Muscle layer of colon (tissue), 2 donors: ENCODE measurements at regions not wholly inside any gene's neighbourhood (a gene's known extent, or its start where the extent isn't known, plus 50 kb on each side); places are given as distances from the start of the nearest gene placed in this dataset.

Experiments
- H3K27ac ChIP-seq: one replicate; pipeline ENCODE4 v1.7.0; 2013; ENCODE audit warnings: low read depth, mild to moderate bottlenecking, low read length, moderate library complexity
- H3K27me3 ChIP-seq, 2 donors: one replicate each; pipeline ENCODE4 v1.7.0; 2013; ENCODE audit warnings: low read length in 2 of 2, mild to moderate bottlenecking in 2 of 2; ENCODE audit not compliant: insufficient read depth in 2 of 2, control insufficient read depth in 1 of 2
- H3K36me3 ChIP-seq: one replicate; pipeline ENCODE4 v1.7.0; 2013; ENCODE audit warnings: mild to moderate bottlenecking, low read length; ENCODE audit not compliant: insufficient read depth
- H3K4me1 ChIP-seq: one replicate; pipeline ENCODE4 v1.7.0; 2013; ENCODE audit warnings: mild to moderate bottlenecking, low read length; ENCODE audit not compliant: insufficient read depth
- H3K4me3 ChIP-seq, 2 donors: one replicate each; pipeline ENCODE4 v1.7.0; 2013; ENCODE audit warnings: low read length in 2 of 2, low read depth in 1 of 2, mild to moderate bottlenecking in 1 of 2, moderate library complexity in 1 of 2
- H3K9ac ChIP-seq: one replicate; pipeline ENCODE4 v1.7.0; 2013; ENCODE audit warnings: low read length
- H3K9me3 ChIP-seq: one replicate; pipeline ENCODE4 v1.7.0; 2013; ENCODE audit warnings: mild to moderate bottlenecking, low read length
- donor health status: abdominal sarcoma.
- donor health status: Adenocarcinoma of cecum.

GRCh38 chr18:29616867-29617266 is 1425.7 kb downstream of the DSC3 start:
- no peaks in the 10 kb centered on the region for H3K27me3 ChIP-seq
- no peak overlapping the region for H3K4me3 ChIP-seq
- no peaks in the 10 kb centered on the region for H3K9me3 ChIP-seq
- no peak overlapping the region for H3K27ac ChIP-seq
- H3K36me3 ChIP-seq, result no peaks in the 10 kb centered on the region
- H3K9ac ChIP-seq, result no peak overlapping the region
- no peaks in the 10 kb centered on the region for H3K4me1 ChIP-seq

- Histone ChIP-seq H3K36me3 (no peaks in the 10 kb centered on the region), H3K9ac (no peak overlapping the region), H3K4me1 (no peaks in the 10 kb centered on the region), H3K9me3 (no peaks in the 10 kb centered on the region), H3K4me3 (no peak overlapping the region), H3K27ac (no peak overlapping the region), H3K27me3 (no peaks in the 10 kb centered on the region)
Measured at GRCh38 chr18:29608982-29609381, 1432.1 kb upstream of the CDH2 start.

DNA sequence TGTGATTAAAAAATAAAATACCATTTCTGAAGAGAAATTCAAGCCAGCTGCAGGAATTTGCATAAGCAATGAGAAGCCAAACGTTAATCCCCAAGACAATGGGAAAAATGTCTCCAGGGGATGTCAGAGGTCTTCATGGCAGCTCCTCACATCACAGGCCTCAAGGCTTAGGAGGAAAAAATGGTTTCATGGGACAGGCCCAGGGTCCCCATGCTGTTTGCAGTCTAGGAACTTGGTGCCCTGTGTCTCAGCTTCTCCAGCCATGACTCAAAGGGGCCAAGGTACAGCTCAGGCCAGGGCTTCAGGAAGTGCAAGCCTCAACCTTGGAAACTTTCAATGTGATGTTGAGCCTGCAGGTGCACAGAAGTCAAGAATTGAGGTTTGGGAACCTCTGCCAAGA is 1428.4 kb upstream of the CDH2 start:
- no peak overlapping the region for H3K27ac ChIP-seq
- no peaks in the 10 kb centered on the region for H3K27me3 ChIP-seq
- H3K9me3 ChIP-seq, result no peaks in the 10 kb centered on the region
- H3K4me3 ChIP-seq, result no peak overlapping the region
- H3K9ac ChIP-seq, result no peak overlapping the region
- no peaks in the 10 kb centered on the region for H3K36me3 ChIP-seq
- no peaks in the 10 kb centered on the region for H3K4me1 ChIP-seq

GRCh38 chr18:29596959-29597358 is 1420.0 kb upstream of the CDH2 start:
- no peaks in the 10 kb centered on the region for H3K36me3 ChIP-seq
- H3K4me1 ChIP-seq, result no peaks in the 10 kb centered on the region

GRCh38 chr18:29594493-29594892 is 1417.6 kb upstream of the CDH2 start:
- no peaks in the 10 kb centered on the region for H3K36me3 ChIP-seq
- H3K27ac ChIP-seq, result no peak overlapping the region
- no peak overlapping the region for H3K4me3 ChIP-seq
- no peaks in the 10 kb centered on the region for H3K9me3 ChIP-seq
- no peaks in the 10 kb centered on the region for H3K27me3 ChIP-seq
- H3K4me1 ChIP-seq, result no peaks in the 10 kb centered on the region
- no peak overlapping the region for H3K9ac ChIP-seq

More at GRCh38 chr18:29596959-29597358, 1420.0 kb upstream of the CDH2 start:
- Histone ChIP-seq H3K9ac (no peak overlapping the region), H3K27me3 (no peaks in the 10 kb centered on the region), H3K9me3 (no peaks in the 10 kb centered on the region), H3K4me3 (no peak overlapping the region), H3K27ac (no peak overlapping the region)

DNA sequence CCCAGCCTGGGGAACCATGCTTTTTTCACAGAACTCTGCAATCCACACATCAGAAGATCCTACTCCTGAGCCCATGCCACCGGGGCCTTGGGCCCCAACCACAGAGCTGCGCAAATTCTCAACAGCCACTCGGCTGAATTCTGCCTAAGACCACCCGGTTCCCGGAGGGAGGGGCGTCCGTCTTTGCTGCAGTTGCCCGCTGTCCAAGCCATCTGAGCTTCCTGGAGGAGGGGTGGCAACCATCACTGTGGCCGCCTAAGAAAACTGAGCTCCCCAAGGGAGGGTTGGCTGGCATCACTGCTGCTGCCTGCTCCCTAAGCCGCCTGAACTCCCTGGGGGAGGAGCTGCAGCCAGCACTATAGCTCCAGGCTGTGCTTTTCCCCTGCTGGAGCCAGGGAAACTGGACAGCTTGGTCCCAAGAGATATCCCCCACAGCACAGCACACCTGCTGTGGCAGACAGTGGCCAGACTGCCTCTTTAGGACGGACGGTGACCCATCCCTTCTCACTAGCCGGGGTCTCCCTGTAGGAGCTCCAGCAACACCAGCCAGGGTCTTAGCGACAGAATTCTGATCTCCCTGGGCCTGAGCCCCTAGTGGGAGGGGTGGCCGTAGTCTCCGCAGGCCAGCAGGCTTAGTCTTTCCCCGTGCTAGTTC is 1411.6 kb upstream of the CDH2 start:
- no peak overlapping the region for H3K27ac ChIP-seq
- H3K9ac ChIP-seq, result no peak overlapping the region
- no peaks in the 10 kb centered on the region for H3K27me3 ChIP-seq
- no peak overlapping the region for H3K4me3 ChIP-seq
- no peaks in the 10 kb centered on the region for H3K9me3 ChIP-seq
- no peaks in the 10 kb centered on the region for H3K36me3 ChIP-seq
- no peaks in the 10 kb centered on the region for H3K4me1 ChIP-seq

DNA sequence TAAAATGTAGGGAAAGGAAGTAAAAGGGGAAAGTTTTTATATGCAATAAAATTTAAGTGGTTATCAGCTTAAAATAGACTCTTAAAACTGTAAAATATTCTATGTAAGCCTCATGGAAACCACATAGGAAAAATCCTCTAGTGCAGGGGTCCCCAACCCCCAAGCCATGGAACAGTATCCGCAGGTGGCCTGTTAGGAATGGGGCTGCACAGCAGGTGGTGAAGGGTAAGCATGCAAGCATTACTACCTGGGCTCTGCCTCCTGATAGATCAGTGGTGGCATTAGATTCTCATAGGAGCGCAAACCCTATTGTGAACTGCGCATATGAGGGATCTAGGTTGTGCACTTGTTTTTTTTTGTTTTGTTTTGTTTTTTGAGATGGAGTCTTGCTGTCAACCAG is 1409.3 kb upstream of the CDH2 start:
- Histone ChIP-seq H3K4me3 (no peak overlapping the region), H3K27me3 (no peaks in the 10 kb centered on the region), H3K27ac (no peak overlapping the region), H3K9ac (no peak overlapping the region), H3K36me3 (no peaks in the 10 kb centered on the region), H3K9me3 (no peaks in the 10 kb centered on the region), H3K4me1 (no peaks in the 10 kb centered on the region)

DNA sequence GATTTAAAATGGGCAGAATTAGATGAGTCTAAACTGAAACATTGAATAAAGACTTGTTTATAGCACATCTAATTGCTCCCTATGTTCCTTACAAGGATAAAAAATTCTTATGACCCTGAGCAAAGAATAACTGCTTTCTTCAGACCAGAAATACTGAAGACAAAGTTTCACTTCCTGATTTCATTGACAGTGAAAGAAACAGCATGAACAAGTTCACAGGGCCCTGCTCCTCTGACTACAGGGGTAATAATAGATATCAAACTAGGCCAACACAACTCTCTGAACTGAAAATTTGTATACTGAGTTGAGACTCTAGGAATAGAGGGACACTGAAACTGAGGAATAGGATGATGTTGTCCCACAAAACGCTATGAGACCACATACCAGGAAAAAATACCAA is 1383.3 kb upstream of the CDH2 start:
- Histone ChIP-seq H3K4me3 (no peak overlapping the region), H3K4me1 (no peaks in the 10 kb centered on the region), H3K27ac (no peak overlapping the region), H3K27me3 (no peaks in the 10 kb centered on the region), H3K9ac (no peak overlapping the region), H3K9me3 (no peaks in the 10 kb centered on the region), H3K36me3 (no peaks in the 10 kb centered on the region)

DNA sequence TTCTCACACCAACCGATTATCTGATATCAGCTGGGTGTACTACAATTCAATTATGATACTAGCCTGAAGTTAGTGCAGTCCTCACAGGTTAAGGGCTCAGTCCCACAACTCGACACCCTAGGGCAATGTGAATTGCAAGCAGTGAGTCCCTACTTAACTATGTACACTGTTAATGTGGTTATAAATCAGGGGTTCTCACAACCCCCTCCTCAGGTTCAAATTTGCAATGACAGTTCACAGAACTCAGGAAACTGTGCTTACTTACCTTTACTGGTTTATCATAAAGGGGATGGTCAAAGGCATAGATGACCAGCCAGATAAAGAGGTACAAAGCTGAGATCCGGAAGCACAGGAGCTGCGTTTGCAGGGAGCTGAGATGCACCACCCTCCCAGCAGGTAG is 1379.1 kb upstream of the CDH2 start:
- no peak overlapping the region for H3K4me3 ChIP-seq
- no peaks in the 10 kb centered on the region for H3K27me3 ChIP-seq
- no peaks in the 10 kb centered on the region for H3K9me3 ChIP-seq
- H3K36me3 ChIP-seq, result no peaks in the 10 kb centered on the region
- no peak overlapping the region for H3K9ac ChIP-seq
- no peaks in the 10 kb centered on the region for H3K4me1 ChIP-seq
- no peak overlapping the region for H3K27ac ChIP-seq

DNA sequence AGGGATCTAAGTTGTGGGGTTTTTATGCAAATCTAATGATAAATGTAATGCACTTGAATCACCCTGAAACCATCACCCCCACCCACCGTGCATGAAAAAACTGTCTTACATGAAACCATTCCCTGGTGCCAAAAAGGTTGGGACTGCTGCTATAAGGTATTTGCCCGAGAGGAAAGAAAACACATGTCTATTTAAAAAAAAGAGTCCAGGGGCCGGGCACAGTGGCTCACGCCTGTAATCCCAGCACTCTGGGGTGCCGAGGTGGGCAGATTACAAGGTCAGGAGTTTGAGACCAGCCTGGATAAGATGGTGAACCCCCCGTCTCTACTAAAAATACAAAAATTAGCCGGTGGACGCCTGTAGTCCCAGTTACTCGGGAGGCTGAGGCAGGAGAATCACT is 1372.8 kb upstream of the CDH2 start:
- no peaks in the 10 kb centered on the region for H3K9me3 ChIP-seq
- H3K4me1 ChIP-seq, result no peaks in the 10 kb centered on the region
- no peak overlapping the region for H3K4me3 ChIP-seq
- H3K27me3 ChIP-seq, result no peaks in the 10 kb centered on the region
- no peaks in the 10 kb centered on the region for H3K36me3 ChIP-seq
- no peak overlapping the region for H3K27ac ChIP-seq
- H3K9ac ChIP-seq, result no peak overlapping the region

DNA sequence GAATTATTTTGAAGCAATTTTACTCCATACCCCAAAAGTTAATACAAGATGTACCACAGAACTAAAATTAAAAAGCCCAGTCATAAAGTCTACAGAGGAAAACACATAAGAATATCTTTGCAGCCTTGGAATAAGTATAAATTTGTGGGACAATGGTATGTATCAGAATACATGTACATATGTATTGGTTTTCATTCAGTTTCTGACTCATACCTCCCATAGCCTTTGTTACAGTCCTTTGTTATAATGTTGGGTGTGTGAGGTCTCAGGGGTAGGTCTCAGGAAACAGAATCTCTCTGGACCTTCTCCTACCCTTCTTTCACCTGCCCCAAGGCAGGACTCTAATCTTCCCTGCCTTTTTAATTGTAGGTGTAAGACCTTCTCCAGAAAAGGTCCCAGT is 1370.7 kb upstream of the CDH2 start:
- Histone ChIP-seq H3K36me3 (no peaks in the 10 kb centered on the region), H3K9ac (no peak overlapping the region), H3K4me3 (no peak overlapping the region), H3K27ac (no peak overlapping the region), H3K4me1 (no peaks in the 10 kb centered on the region), H3K27me3 (no peaks in the 10 kb centered on the region), H3K9me3 (no peaks in the 10 kb centered on the region)

DNA sequence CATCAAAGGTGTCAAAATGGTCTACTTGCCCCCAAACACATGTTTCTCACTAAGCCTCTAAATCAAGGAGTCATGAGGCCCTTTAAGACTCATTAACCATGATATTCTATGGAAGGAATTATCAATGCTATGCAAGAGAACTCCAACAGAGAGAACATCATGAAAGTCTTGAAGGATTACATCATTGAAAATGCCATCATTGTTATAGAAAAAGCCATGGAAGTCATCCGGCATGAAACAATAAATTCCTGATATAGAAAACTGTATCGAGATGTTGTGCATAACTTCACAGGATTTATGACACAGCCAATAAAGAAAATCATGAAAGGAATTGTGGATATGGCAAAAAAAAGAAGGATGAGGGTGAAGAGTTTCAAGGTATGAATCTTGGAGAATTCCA is 1363.6 kb upstream of the CDH2 start:
- H3K9ac ChIP-seq, result no peak overlapping the region
- H3K9me3 ChIP-seq, result no peaks in the 10 kb centered on the region
- no peaks in the 10 kb centered on the region for H3K27me3 ChIP-seq
- no peaks in the 10 kb centered on the region for H3K36me3 ChIP-seq
- no peak overlapping the region for H3K4me3 ChIP-seq
- no peak overlapping the region for H3K27ac ChIP-seq
- no peaks in the 10 kb centered on the region for H3K4me1 ChIP-seq
